HEK293T (cell line): ENCODE measurements at regions not wholly inside any gene's neighbourhood (a gene's known extent, or its start where the extent isn't known, plus 50 kb on each side); places are given as distances from the start of the nearest gene placed in this dataset.

Source experiments
- ARNT ChIP-seq: fragments of 450-650 bp; IDR thresholded peaks from 2 replicates; pipeline ENCODE4 v1.6.1; 2017; ENCODE audit warnings: mild to moderate bottlenecking
- BHLHE40 ChIP-seq: fragments of 450-650 bp; IDR thresholded peaks from 2 replicates; pipeline ENCODE4 v1.6.1; 2016; ENCODE audit warnings: mild to moderate bottlenecking, moderate library complexity, borderline replicate concordance
- ELF4 ChIP-seq: fragments of 450-650 bp; IDR thresholded peaks from 2 replicates; pipeline ENCODE4 v1.6.1; 2017; ENCODE audit warnings: antibody characterized with exemption
- FOXK2 ChIP-seq: fragments of 450-650 bp; IDR thresholded peaks from 2 replicates; pipeline ENCODE4 v1.6.1; 2016; ENCODE audit warnings: mild to moderate bottlenecking
- FOXM1 ChIP-seq: fragments of 450-650 bp; IDR thresholded peaks from 2 replicates; pipeline ENCODE4 v1.6.1; 2017; ENCODE audit warnings: mild to moderate bottlenecking, borderline replicate concordance
- L3MBTL2 ChIP-seq: fragments of 450-650 bp; conservative IDR thresholded peaks from 2 replicates; pipeline ENCODE4 v1.6.1; 2016; ENCODE audit warnings: mild to moderate bottlenecking
- SP1 ChIP-seq: fragments of 450-650 bp; IDR thresholded peaks from 2 replicates; pipeline ENCODE4 v1.6.1; 2017
- SUZ12 ChIP-seq: fragments of 450-650 bp; IDR thresholded peaks from 2 replicates; pipeline ENCODE4 v1.6.1; 2016; ENCODE audit warnings: mild to moderate bottlenecking
- TARDBP ChIP-seq: fragments of 450-650 bp; IDR thresholded peaks from 2 replicates; pipeline ENCODE4 v1.6.1; 2016
- ZNF384 ChIP-seq: fragments of 450-650 bp; IDR thresholded peaks from 2 replicates; pipeline ENCODE4 v1.6.1; 2016

DNA sequence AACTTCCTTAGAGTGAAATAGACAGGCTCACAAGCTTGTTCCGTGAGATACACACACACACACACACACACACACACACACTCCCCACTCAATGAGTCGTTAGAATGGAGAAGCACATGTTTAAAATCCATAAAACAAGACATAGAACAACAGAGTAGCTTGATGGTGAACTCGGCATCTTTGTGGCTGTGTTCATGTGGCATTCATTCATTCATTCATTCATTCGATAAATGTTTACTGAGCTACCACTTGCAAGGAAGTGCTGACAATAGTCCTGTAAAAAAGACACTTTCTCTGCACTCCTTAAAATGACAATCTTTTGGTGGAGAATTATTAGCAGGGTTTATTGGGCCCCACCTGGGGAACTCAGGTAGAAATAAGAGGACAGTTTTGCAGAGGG, 242.0 kb downstream of the FOXA2 start:
- TF ChIP-seq SP1 (no peak), FOXM1 (no peak), L3MBTL2 (no peak), TARDBP (no peak), BHLHE40 (no peak), FOXK2 (no peak), ZNF384 (no peak), SUZ12 (no peak), ELF4 (no peak), ARNT (no peak)
